ENCODE measurements at regions not wholly inside any gene's neighbourhood (a gene's known extent, or its start where the extent isn't known, plus 50 kb on each side); places are given as distances from the start of the nearest gene placed in this dataset.
A peak's percentile ranks its signal among the peaks of the same experiment; 100 is the strongest.

GRCh38 chr17:45648642-45649041 is 135.5 kb upstream of the CRHR1 start:
- Histone ChIP-seq H3K27me3 (replicated peaks; ENCODE audit: control insufficient read depth, insufficient read depth, low read length) (no peaks in the 10 kb centered on the region), H3K4me3 (replicated peaks; ENCODE audit: low read depth, low read length) (no peak overlapping the region), H3K36me3 (ENCODE audit: control insufficient read depth, insufficient read depth, low read length) (no peaks in the 10 kb centered on the region)
- no peak for DNase-seq (ENCODE audit: extremely low read depth, insufficient read length)
- peak; percentile 24 for TF ChIP-seq CTCF (IDR thresholded peaks at IDR 0.05; ENCODE audit: insufficient read depth, low read length, poor library complexity, severe bottlenecking)

- no peak for TF ChIP-seq CTCF (IDR thresholded peaks at IDR 0.05; ENCODE audit: insufficient read depth, low read length, poor library complexity, severe bottlenecking)
- DNase-seq (ENCODE audit: extremely low read depth, insufficient read length), result no peak
- no peaks in the 10 kb centered on the region for H3K27me3 ChIP-seq (replicated peaks; ENCODE audit: control insufficient read depth, insufficient read depth, low read length)
- H3K36me3 ChIP-seq (ENCODE audit: control insufficient read depth, insufficient read depth, low read length), result no peaks in the 10 kb centered on the region
- H3K4me3 ChIP-seq (replicated peaks; ENCODE audit: low read depth, low read length), result no peak overlapping the region
Measured at GRCh38 chr17:45649796-45650195, 134.3 kb upstream of the CRHR1 start.

- Histone ChIP-seq H3K27me3 (replicated peaks; ENCODE audit: control insufficient read depth, insufficient read depth, low read length) (no peaks in the 10 kb centered on the region), H3K4me3 (replicated peaks; ENCODE audit: low read depth, low read length) (no peak overlapping the region), H3K36me3 (ENCODE audit: control insufficient read depth, insufficient read depth, low read length) (no peaks in the 10 kb centered on the region)
- DNase-seq (ENCODE audit: extremely low read depth, insufficient read length), result no peak
- no peak for TF ChIP-seq CTCF (IDR thresholded peaks at IDR 0.05; ENCODE audit: insufficient read depth, low read length, poor library complexity, severe bottlenecking)
Measured at GRCh38 chr17:45650561-45650960, 133.6 kb upstream of the CRHR1 start.

GRCh38 chr17:45651145-45651709 is 132.9 kb upstream of the CRHR1 start:
- H3K36me3 ChIP-seq (ENCODE audit: control insufficient read depth, insufficient read depth, low read length), result no peaks in the 10 kb centered on the region
- DNase-seq (ENCODE audit: extremely low read depth, insufficient read length), result no peak
- TF ChIP-seq CTCF (IDR thresholded peaks at IDR 0.05; ENCODE audit: insufficient read depth, low read length, poor library complexity, severe bottlenecking), result no peak
- no peak overlapping the region for H3K4me3 ChIP-seq (replicated peaks; ENCODE audit: low read depth, low read length)
- no peaks in the 10 kb centered on the region for H3K27me3 ChIP-seq (replicated peaks; ENCODE audit: control insufficient read depth, insufficient read depth, low read length)

- H3K36me3 ChIP-seq (ENCODE audit: control insufficient read depth, insufficient read depth, low read length), result no peaks in the 10 kb centered on the region
- no peaks in the 10 kb centered on the region for H3K27me3 ChIP-seq (replicated peaks; ENCODE audit: control insufficient read depth, insufficient read depth, low read length)
- TF ChIP-seq CTCF (IDR thresholded peaks at IDR 0.05; ENCODE audit: insufficient read depth, low read length, poor library complexity, severe bottlenecking), result no peak
- no peak overlapping the region for H3K4me3 ChIP-seq (replicated peaks; ENCODE audit: low read depth, low read length)
- DNase-seq (ENCODE audit: extremely low read depth, insufficient read length), result no peak
Measured at GRCh38 chr17:45653616-45654015, 130.5 kb upstream of the CRHR1 start.

Measured in GM06990 (cell line).